C4-2B (cell line): ENCODE measurements at regions not wholly inside any gene's neighbourhood (a gene's known extent, or its start where the extent isn't known, plus 50 kb on each side); places are given as distances from the start of the nearest gene placed in this dataset.

Experiments
- H3K27ac ChIP-seq: fragments of 450-650 bp; 2 replicates; pipeline ENCODE4 v1.5.1; 2017
- ZFX ChIP-seq: fragments of 450-650 bp; IDR thresholded peaks from 2 replicates; pipeline ENCODE4 v1.6.1; 2017
- TF ChIP-seq, protein P1 (sequence below): fragments of 450-650 bp; conservative IDR thresholded peaks from 2 replicates; pipeline ENCODE4 v1.5.1; 2017; ENCODE audit warnings: mild to moderate bottlenecking

DNA sequence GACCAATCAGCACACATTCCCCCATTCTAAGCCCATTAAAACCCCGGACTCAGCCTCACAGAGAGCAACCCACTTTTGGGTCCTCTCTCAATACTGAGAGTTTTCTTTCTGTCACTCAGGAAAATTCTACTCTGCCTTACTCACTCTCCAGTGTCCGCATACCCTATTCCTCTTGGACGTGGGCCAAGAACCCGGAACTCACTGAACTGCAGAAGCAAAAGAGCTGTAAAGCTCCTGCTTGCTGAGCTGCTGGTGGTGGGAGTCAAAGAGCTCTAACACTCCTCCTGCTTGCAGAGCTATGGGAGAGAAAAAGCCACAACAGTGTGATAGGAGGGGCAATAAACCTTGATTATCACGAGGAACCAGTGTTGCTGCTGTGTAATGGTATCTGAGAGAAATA lies 386.9 kb downstream of the POM121L12 start:
- H3K27ac ChIP-seq: no peak overlapping the region
- TF ChIP-seq, protein P1, sequence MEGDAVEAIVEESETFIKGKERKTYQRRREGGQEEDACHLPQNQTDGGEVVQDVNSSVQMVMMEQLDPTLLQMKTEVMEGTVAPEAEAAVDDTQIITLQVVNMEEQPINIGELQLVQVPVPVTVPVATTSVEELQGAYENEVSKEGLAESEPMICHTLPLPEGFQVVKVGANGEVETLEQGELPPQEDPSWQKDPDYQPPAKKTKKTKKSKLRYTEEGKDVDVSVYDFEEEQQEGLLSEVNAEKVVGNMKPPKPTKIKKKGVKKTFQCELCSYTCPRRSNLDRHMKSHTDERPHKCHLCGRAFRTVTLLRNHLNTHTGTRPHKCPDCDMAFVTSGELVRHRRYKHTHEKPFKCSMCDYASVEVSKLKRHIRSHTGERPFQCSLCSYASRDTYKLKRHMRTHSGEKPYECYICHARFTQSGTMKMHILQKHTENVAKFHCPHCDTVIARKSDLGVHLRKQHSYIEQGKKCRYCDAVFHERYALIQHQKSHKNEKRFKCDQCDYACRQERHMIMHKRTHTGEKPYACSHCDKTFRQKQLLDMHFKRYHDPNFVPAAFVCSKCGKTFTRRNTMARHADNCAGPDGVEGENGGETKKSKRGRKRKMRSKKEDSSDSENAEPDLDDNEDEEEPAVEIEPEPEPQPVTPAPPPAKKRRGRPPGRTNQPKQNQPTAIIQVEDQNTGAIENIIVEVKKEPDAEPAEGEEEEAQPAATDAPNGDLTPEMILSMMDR: no peak

DNA sequence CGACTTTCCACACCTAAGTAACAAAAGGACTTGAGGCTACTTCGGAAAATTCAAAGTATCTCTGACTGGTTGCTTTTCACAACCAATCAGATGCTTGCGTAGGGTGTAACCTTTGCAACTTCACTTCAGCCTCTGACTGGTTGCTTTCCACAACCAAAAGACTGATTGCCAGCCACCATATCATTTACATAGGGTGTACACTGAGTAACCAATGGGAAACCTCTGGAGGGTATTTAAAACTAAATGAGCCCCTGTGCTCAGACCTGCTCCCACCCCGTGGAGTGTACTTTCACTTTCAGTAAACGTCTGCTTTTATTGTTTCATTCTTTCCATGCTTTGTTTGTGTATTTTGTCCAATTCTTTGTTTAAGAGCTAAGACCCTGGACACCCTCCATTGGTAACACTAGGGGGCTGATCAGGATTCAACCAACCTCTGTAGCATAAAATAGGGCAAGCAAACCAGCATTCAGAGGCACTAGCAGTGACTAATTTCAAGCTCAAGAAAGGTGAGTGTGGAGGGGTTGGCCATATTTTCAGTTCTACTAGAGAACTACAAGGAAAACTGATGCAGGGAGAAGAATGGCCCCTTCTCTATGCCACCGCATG lies 390.8 kb downstream of the POM121L12 start:
- no peak overlapping the region for H3K27ac ChIP-seq
- TF ChIP-seq, protein P1: no peak
- no peak for TF ChIP-seq ZFX

DNA sequence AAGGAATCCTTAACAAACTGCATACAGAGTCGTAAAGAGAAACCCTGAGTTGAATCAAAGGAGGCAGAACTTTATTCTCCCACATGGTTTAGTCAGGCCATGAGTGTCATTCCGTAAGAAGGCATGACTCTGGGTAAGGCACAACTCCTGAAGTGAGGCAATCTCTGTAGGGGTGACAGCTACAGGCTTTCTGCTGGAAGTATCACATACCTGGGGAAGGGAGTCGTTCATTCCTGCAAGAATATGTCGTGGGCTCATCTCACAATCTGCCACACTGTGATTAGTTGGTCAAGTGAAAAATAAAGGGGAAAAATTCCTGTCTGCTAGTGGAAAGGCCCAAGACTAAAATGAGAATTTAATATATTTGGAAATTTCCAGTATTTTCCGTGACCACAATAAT lies 392.6 kb downstream of the POM121L12 start:
- H3K27ac ChIP-seq: no peak overlapping the region
- TF ChIP-seq, protein P1: no peak
- no peak for TF ChIP-seq ZFX

DNA sequence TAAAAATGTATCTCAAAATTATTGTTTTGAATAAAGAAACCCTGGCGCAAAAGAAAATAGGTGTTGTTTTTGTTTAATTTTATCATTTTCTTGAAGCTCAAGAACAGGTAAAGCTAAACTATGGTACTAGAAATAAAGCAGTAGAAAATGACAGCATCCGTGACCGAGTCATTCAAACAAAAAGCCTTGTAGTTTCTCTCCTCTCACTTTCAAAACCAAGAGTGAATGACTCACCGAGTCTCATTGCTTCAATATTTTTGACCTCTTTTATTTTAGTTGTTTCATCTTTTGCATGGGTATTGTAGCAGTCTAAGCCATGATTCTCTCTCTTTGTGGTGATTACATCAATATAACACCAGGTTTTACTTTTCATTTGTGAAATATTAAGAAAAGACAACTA lies 396.5 kb downstream of the POM121L12 start:
- no peak overlapping the region for H3K27ac ChIP-seq
- TF ChIP-seq, protein P1: no peak
- TF ChIP-seq ZFX: no peak

DNA sequence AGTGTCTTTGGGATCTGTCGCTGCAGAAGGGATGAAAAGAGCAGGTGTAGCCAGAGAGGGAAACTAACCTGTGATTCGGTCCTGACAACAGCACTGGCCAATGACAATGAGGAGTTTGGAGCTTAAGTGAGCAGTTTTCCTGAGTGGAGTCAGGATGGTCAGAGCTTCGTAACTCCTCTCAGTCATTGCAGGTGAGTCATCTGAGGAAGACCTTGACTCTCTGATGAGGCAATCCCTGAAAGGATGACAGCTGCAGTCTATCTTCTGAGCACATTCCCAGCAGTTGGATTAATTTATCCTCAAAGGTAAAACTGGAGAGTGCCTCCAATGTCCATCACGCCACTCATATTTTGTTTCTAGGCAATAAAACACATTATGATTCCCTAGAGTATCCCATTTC lies 401.9 kb downstream of the POM121L12 start:
- no peak for TF ChIP-seq ZFX
- TF ChIP-seq, protein P1: no peak
- H3K27ac ChIP-seq: no peak overlapping the region

DNA sequence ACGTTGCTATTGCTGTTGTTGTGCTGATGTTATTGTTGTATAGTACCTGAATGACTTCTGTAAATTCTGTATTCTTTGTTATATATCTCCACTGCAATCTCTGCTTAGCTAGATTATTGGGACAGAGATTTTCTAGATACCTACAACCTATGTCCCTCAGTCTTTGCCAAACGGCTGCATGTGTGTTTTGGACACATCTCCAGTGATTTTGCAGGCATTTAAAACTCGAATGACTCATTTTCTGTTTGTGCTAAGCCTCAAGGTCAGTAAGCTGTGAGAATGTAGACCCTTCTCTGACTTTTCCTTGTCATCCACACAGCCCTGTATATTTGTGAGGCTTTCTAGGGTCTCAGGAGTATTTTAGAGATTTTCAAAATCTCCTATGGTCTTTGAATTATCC lies 410.7 kb downstream of the POM121L12 start:
- no peak overlapping the region for H3K27ac ChIP-seq
- TF ChIP-seq, protein P1: no peak
- TF ChIP-seq ZFX: no peak

DNA sequence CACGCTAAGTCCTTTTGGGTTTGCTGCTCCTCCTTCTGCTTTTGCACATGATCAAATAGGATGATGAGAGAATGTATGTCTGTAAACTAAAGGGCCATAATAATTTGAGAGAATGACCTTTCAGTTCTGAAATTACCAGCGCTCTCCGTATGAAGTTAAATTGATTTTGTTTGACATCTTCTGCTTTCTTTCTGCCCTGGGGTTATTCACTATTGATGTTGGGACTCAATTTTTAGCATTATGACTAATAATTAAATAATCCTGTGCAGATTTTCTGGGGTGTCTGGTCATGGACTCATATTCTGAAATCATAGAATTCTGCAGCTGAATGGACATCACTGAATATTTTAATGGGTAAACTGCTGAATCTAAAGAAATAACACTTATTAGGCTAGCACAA lies 423.2 kb downstream of the POM121L12 start:
- TF ChIP-seq, protein P1: no peak
- TF ChIP-seq ZFX: no peak
- no peak overlapping the region for H3K27ac ChIP-seq
